ENCODE measurements at regions not wholly inside any gene's neighbourhood (a gene's known extent, or its start where the extent isn't known, plus 50 kb on each side); places are given as distances from the start of the nearest gene placed in this dataset.
"Not testable (repeated sequence)": the region's sequence is repeated elsewhere in the genome, so short reads cannot be mapped to it uniquely, and the experiment has no call there.

DNA sequence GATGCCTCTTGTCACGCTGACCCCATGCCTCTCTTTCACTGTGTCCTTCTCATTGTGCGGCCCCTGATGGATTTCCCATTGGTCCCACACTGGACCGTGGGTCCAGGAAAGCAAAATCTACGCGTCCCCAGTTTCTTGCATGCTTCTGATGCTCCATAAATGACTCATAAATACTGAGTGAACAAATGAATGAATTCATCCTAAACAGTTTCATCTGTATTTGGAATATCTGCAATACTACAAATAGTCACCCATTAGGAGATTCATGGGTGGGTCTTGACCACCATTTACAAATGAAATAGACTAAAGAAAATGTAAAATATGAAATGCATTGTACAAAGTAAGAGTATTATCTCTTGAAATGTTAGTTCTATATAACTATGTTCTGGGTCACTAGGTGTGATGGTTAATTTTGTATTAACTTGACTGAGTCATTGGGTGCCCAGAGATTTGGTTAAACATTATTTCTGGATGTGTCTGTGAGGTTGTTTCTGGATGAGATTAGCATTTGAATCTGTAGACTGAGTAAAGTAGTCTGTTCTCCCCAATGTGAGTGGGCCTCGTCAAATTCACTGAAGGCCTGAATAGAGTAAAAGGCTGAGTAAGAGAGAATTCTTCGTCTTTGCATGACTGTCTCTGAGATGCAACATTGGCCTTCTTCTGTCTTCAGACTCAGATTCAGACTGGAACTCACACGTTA lies 448.7 kb downstream of the PREX1 start:
- no peaks in the 10 kb centered on the region for H3K27me3 ChIP-seq (ENCODE audit: insufficient read depth, low read length)
- 88% methylated on average over 8 of the region's 8 CpGs for WGBS
- no peaks in the 10 kb centered on the region for H3K9me3 ChIP-seq (ENCODE audit: insufficient read depth, low read depth, low read length)

DNA sequence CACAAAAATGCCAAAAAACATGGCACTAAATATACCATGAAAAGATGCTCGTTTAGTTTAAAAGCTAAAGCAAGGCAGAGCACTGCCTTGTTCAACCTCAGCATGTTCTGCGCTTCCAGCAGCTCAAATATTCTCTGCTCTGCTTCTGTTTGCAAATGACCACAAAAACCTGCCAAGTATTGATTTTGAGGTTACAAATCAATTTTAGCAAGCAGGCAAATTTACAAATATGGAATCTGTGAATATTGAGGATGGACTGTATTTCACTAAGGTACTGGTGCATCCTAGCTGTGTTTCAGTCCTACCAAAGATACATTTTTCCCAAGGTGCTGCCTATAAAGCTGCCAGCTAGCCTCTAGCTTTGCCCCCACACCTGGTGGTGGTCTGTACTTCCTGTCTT lies 449.9 kb downstream of the PREX1 start:
- H3K27me3 ChIP-seq (ENCODE audit: insufficient read depth, low read length): no peaks in the 10 kb centered on the region
- no peak overlapping the region for H3K9ac ChIP-seq (ENCODE audit: low read depth, low read length)
- peaks cover 39% of the 10 kb centered on the region for H3K4me1 ChIP-seq (ENCODE audit: insufficient read depth, low read length)
- no peak overlapping the region for H3K4me3 ChIP-seq (ENCODE audit: low read length)
- no peaks in the 10 kb centered on the region for H3K36me3 ChIP-seq (ENCODE audit: insufficient read depth, low read length)
- H3K9me3 ChIP-seq (ENCODE audit: insufficient read depth, low read depth, low read length): no peaks in the 10 kb centered on the region
- no peak overlapping the region for H3K27ac ChIP-seq (ENCODE audit: low read depth, low read length)
- WGBS: 93% methylated on average over 2 of the region's 2 CpGs

More for the DNA sequence above, 448.7 kb downstream of the PREX1 start:
- H3K27ac ChIP-seq (ENCODE audit: low read depth, low read length): no peak overlapping the region
- H3K9ac ChIP-seq (ENCODE audit: low read depth, low read length): no peak overlapping the region
- no peak overlapping the region for H3K4me3 ChIP-seq (ENCODE audit: low read length)
- no peaks in the 10 kb centered on the region for H3K36me3 ChIP-seq (ENCODE audit: insufficient read depth, low read length)
- H3K4me1 ChIP-seq (ENCODE audit: insufficient read depth, low read length): peaks cover 32% of the 10 kb centered on the region

DNA sequence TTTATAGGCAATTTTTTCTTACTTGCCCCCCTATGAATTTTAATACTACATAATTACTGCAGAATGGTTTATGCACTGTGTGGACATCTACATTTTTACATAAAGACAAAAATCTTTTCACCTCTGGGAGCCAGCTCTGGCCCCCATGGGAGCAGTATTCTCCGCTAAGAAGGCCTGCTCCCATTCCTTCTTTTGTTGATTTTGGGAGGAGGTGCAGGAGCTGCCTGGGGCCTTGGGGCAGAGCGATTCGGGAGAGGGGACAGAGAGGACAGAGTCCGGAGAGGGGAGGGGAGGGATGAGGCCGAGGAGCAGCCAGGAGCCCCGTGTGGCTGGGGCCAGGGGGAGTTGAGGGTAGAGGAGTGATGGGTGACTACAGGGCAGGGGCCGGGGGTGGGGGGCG lies 452.0 kb downstream of the PREX1 start:
- peaks cover 41% of the 10 kb centered on the region for H3K4me1 ChIP-seq (ENCODE audit: insufficient read depth, low read length)
- H3K27ac ChIP-seq (ENCODE audit: low read depth, low read length): no peak overlapping the region
- WGBS: 48% methylated on average over 8 of the region's 8 CpGs
- H3K27me3 ChIP-seq (ENCODE audit: insufficient read depth, low read length): no peaks in the 10 kb centered on the region
- no peak overlapping the region for H3K9ac ChIP-seq (ENCODE audit: low read depth, low read length)
- no peak overlapping the region for H3K4me3 ChIP-seq (ENCODE audit: low read length)
- H3K36me3 ChIP-seq (ENCODE audit: insufficient read depth, low read length): no peaks in the 10 kb centered on the region
- no peaks in the 10 kb centered on the region for H3K9me3 ChIP-seq (ENCODE audit: insufficient read depth, low read depth, low read length)

DNA sequence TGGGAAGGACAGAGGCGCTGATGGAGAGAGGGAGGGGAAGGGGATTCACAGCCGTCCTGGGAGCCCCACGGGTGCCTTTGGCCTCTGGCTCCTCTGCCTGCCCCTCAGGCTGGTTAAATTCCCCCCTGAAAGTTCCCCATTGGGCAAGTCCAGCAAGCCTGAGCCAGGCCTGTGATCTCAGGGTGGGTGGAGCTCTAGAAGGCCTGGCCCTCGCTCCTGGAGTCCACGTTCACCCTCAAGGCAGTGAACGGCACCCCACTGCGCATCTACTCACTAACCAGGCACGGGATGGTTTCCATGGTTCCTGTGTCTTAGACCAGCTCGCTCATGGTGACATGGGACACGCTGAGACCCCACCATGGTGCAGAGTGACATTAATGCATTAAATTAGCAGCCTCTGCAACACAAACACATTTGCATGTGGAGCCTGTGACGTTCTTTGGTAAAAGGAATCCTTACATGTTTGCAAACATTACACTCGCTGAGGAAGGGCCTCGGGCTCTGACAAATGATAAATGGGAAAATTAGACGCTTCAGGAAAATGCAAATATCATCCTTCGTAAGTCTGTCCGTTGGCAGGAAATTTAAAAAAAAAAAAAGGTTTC lies 452.7 kb downstream of the PREX1 start:
- H3K4me3 ChIP-seq (ENCODE audit: low read length): no peak overlapping the region
- no peaks in the 10 kb centered on the region for H3K36me3 ChIP-seq (ENCODE audit: insufficient read depth, low read length)
- H3K27me3 ChIP-seq (ENCODE audit: insufficient read depth, low read length): no peaks in the 10 kb centered on the region
- no peak overlapping the region for H3K9ac ChIP-seq (ENCODE audit: low read depth, low read length)
- no peaks in the 10 kb centered on the region for H3K9me3 ChIP-seq (ENCODE audit: insufficient read depth, low read depth, low read length)
- H3K27ac ChIP-seq (ENCODE audit: low read depth, low read length): no peak overlapping the region
- 70% methylated on average over 16 of the region's 16 CpGs for WGBS
- H3K4me1 ChIP-seq (ENCODE audit: insufficient read depth, low read length): peaks cover 44% of the 10 kb centered on the region

DNA sequence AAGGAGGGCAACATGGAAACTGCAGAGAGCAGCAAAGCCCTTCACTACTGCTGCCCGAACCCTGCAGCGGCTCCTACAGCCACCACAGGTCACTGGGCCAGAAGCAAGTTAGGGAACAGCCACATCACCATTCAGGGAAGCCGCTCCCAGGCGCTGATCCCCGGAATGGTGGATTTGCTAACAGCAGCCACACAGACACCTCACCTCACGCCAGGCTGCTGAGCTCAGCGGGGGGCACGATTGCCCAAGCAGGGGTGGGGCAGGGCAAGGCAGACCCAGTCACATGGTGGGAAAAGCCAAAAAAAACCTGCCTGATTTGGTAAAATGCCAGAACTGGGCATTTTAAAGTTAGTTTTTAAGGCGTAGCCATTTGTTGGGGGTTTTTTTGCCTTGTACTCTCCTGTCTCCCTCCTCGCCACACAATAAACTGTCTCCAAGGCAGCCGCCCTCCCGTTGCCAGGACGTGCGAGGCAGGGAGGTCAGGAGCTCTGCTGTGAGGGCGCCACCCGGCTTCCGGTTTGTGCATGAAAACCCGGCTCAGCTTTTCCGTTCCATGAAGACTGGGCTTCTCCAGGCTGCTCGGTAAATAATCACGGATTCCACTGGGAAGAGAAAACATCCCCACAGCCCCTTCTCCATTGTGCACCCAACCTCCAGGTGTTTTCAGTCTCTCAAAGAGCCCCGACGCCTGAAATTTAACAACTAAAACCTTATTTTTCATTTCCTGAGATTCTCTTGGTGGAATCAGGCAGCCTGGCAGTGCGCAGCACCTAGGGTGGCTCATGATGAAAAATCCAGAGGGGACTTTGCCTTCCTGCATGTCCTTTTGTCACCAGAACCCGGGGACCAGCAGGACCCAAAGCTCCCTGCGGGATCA lies 453.5 kb downstream of the PREX1 start:
- 38% methylated on average over 26 of the region's 26 CpGs for WGBS
- not testable (repeated sequence) for H3K9me3 ChIP-seq (ENCODE audit: insufficient read depth, low read depth, low read length); H3K36me3 ChIP-seq (ENCODE audit: insufficient read depth, low read length); H3K4me3 ChIP-seq (ENCODE audit: low read length); H3K27ac ChIP-seq (ENCODE audit: low read depth, low read length); H3K9ac ChIP-seq (ENCODE audit: low read depth, low read length); H3K27me3 ChIP-seq (ENCODE audit: insufficient read depth, low read length)
- peaks cover 46% of the 10 kb centered on the region for H3K4me1 ChIP-seq (ENCODE audit: insufficient read depth, low read length)

DNA sequence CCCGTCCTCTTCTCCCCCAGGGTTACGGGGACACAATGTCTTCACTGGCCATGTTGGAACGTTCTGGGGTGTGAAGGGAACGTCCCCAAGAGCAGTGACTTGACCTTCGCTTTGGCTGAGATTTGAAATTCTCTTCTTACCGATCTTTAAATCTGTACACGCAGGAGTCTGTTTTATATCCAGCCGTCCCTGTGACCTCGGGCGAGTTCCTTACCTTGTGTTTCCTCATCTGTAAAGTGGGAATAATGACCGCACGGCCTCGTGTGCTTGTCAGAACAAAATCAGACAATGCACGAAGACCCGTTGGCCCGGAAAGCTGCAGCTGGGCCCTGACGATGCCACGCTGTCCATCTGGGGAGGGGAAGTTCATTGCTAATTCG lies 454.3 kb downstream of the PREX1 start:
- H3K36me3 ChIP-seq (ENCODE audit: insufficient read depth, low read length): no peaks in the 10 kb centered on the region
- H3K27ac ChIP-seq (ENCODE audit: low read depth, low read length): no peak overlapping the region
- H3K4me1 ChIP-seq (ENCODE audit: insufficient read depth, low read length): peaks cover 46% of the 10 kb centered on the region
- no peak overlapping the region for H3K9ac ChIP-seq (ENCODE audit: low read depth, low read length)
- H3K9me3 ChIP-seq (ENCODE audit: insufficient read depth, low read depth, low read length): no peaks in the 10 kb centered on the region
- no peak overlapping the region for H3K4me3 ChIP-seq (ENCODE audit: low read length)
- no peaks in the 10 kb centered on the region for H3K27me3 ChIP-seq (ENCODE audit: insufficient read depth, low read length)
- 89% methylated on average over 19 of the region's 19 CpGs for WGBS

DNA sequence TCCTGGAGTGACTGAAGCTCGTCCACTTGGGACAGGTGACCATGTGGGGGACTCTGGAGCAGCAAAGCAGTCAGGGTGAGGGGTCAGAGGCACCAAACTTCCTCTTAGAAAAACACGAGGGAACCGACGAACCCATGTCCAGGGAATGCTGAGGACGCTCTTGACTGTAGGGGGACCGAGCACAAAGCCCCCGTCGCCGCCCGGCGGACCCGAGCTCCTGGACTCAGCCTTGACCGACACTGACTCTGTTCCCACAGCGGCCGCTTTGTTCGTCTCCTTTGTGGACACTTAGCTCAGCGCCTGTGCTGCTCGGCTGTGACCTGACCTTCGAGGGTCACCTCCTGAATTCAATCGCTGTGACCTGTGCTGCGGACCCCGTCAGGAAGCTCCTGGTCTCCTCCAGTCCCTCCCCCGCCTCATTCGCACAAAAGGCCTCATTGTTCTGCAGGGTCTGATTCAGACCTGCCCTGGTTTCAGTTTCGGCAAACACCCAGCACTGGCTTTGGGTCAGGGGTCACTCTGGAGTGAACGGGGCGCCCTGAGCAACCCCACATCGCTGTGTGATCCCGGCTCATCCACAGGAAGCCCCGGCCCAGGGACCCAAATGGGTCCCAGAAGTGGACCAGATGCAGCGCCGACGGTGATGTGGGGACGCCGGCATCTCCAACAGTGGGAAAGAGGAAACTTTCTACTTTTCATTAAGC lies 454.8 kb downstream of the PREX1 start:
- peak overlapping the region; percentile 32; the same call in 1 of the 2 replicates for H3K9ac ChIP-seq (ENCODE audit: low read depth, low read length)
- not testable (repeated sequence) for H3K27me3 ChIP-seq (ENCODE audit: insufficient read depth, low read length); H3K27ac ChIP-seq (ENCODE audit: low read depth, low read length); H3K36me3 ChIP-seq (ENCODE audit: insufficient read depth, low read length); H3K4me3 ChIP-seq (ENCODE audit: low read length); H3K9me3 ChIP-seq (ENCODE audit: insufficient read depth, low read depth, low read length)
- 81% methylated on average over 25 of the region's 35 CpGs for WGBS
- peaks cover 46% of the 10 kb centered on the region for H3K4me1 ChIP-seq (ENCODE audit: insufficient read depth, low read length)

DNA sequence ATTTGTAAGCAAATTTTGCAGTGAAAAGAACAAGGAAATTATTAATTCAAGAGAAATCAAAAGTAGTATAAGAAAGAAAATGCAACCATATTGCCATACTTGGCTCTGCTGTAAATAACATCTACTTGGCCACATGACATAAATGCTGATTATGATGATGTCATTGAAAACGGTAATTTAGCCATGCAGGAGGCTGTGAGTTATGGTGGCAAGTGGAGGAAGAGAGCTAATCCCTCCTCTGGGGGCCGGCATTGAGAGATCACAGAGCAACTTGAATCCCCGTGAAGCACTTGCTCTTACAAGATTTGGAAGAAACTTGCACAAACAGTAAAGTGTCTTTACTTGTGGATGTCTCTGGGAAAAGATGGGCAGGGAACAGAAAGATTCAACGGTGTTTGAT lies 456.6 kb downstream of the PREX1 start:
- no peaks in the 10 kb centered on the region for H3K36me3 ChIP-seq (ENCODE audit: insufficient read depth, low read length)
- 0 out of 2 replicates have a peak, but pooled peaks cover 3% of the 10 kb centered on the region for H3K9me3 ChIP-seq (ENCODE audit: insufficient read depth, low read depth, low read length)
- H3K4me3 ChIP-seq (ENCODE audit: low read length): no peak overlapping the region
- WGBS: 89% methylated on average over 4 of the region's 4 CpGs
- no peaks in the 10 kb centered on the region for H3K27me3 ChIP-seq (ENCODE audit: insufficient read depth, low read length)
- no peak overlapping the region for H3K27ac ChIP-seq (ENCODE audit: low read depth, low read length)
- H3K9ac ChIP-seq (ENCODE audit: low read depth, low read length): no peak overlapping the region
- H3K4me1 ChIP-seq (ENCODE audit: insufficient read depth, low read length): peaks cover 37% of the 10 kb centered on the region

DNA sequence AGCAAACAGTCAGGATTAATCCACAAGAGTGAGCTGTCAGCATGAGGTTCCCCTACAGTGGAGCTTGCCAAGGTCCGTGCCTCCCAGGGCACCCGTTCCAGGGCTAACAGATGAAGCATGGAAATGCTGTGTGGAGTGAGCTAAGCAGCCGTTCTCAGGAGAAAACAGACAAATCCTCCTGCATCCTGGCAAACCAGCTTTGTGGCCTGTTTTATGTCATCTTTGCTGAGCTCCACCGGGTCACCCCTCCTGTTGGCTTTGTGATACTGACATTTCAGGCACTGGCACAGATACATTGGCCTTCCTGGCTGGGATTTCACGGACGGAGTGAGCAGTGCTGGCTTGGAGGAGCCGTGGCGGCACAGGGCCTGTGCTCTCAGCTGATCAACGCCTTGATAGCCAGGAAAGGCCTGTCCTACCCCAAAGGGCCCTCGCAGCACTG lies 459.2 kb downstream of the PREX1 start:
- H3K27ac ChIP-seq (ENCODE audit: low read depth, low read length); H3K36me3 ChIP-seq (ENCODE audit: insufficient read depth, low read length): not testable (repeated sequence)
- 90% methylated on average over 10 of the region's 10 CpGs for WGBS

DNA sequence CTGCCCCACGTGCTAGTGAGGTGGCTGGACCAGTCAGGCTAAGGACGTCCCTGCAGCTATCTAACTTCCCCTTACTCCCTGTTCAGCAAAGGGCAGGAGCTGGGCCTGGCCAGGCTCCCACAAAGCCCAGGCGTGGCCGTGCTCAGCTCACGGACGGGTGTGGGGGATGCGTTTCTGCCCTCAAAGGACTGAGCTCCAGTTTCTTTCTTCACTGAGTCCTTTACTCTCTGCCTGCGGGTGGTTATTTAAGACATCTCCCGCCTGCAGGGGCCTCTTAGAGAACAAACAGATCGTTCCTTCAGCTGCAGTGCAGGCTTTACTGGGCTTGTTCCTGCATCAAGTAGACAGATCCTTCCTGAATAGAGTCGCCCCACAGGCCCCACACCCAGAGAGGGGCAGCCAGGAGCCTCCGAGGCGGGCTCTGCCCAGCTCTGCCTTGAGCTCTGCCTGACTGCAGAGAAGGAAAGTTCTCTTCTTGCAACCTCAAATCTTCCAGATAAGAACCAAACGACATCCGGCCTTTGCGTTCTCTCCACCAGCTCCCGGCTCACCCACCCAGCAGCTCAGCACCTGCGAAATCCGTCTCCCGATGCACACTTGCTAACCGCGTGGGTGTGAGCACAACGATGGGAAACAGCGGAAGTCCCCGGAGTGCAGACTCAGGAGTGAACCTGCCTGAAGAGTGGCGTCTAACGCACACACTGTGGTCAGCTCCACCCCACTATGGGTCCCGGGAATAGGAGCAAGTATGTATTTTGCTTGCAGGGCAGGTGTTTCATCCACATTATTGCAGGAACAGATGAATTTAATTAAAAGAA lies 460.0 kb downstream of the PREX1 start:
- not testable (repeated sequence) for H3K27me3 ChIP-seq (ENCODE audit: insufficient read depth, low read length); H3K4me3 ChIP-seq (ENCODE audit: low read length); H3K27ac ChIP-seq (ENCODE audit: low read depth, low read length); H3K36me3 ChIP-seq (ENCODE audit: insufficient read depth, low read length); H3K4me1 ChIP-seq (ENCODE audit: insufficient read depth, low read length); H3K9ac ChIP-seq (ENCODE audit: low read depth, low read length); H3K9me3 ChIP-seq (ENCODE audit: insufficient read depth, low read depth, low read length)
- 35% methylated on average over 13 of the region's 28 CpGs for WGBS

More for the DNA sequence above, 459.2 kb downstream of the PREX1 start:
- peaks cover 15% of the 10 kb centered on the region for H3K4me1 ChIP-seq (ENCODE audit: insufficient read depth, low read length)
- not testable (repeated sequence) for H3K9ac ChIP-seq (ENCODE audit: low read depth, low read length); H3K9me3 ChIP-seq (ENCODE audit: insufficient read depth, low read depth, low read length); H3K27me3 ChIP-seq (ENCODE audit: insufficient read depth, low read length); H3K4me3 ChIP-seq (ENCODE audit: low read length)
